Colonic mucosa (tissue), 4 donors: ENCODE measurements at regions not wholly inside any gene's neighbourhood (a gene's known extent, or its start where the extent isn't known, plus 50 kb on each side); places are given as distances from the start of the nearest gene placed in this dataset.

Experiments
- DNase-seq: peaks from one replicate; pipeline ENCODE4 v3.0.0-alpha.2; 2020
- H3K27ac ChIP-seq: fragments of 200-600 bp; one replicate; pipeline ENCODE4 v1.8.0; 2021
- H3K27me3 ChIP-seq: fragments of 200-600 bp; one replicate; pipeline ENCODE4 v1.8.0; 2021
- H3K36me3 ChIP-seq: fragments of 200-600 bp; one replicate; pipeline ENCODE4 v1.8.0; 2021
- H3K4me1 ChIP-seq: fragments of 200-600 bp; one replicate; pipeline ENCODE4 v1.8.0; 2021; ENCODE audit warnings: mild to moderate bottlenecking
- H3K4me3 ChIP-seq: fragments of 200-600 bp; one replicate; pipeline ENCODE4 v1.8.0; 2021
- H3K9ac ChIP-seq, 2 donors: one replicate each; pipeline ENCODE4 v1.7.0; 2013; ENCODE audit warnings: control low read depth in 2 of 2, low read depth in 2 of 2, low read length in 2 of 2
- H3K9me3 ChIP-seq: fragments of 200-600 bp; one replicate; pipeline ENCODE4 v1.8.0; 2021
- CTCF ChIP-seq: fragments of 200-600 bp; IDR thresholded peaks from one replicate; pipeline ENCODE4 v1.8.0; 2022; ENCODE audit warnings: antibody characterized with exemption, mild to moderate bottlenecking
- intact Hi-C: fragments of 100-400 bp; cut with DNase I; formaldehyde crosslinking; loops from one replicate; pipeline ENCODE4 v1.14.1; 2022
- donor health status: healthy.
- donor health status: DM: no; HTN: no; CAD: no.
- donor health status: DM: no; HTN: no; CAD: no.

- H3K27me3 ChIP-seq: no peaks in the 10 kb centered on the region
- intact Hi-C loops: no loop called here
- H3K27ac ChIP-seq: no peak overlapping the region
- H3K4me1 ChIP-seq: no peaks in the 10 kb centered on the region
- no peak for DNase-seq
- no peaks in the 10 kb centered on the region for H3K36me3 ChIP-seq
- no peaks in the 10 kb centered on the region for H3K9me3 ChIP-seq
- no peak for TF ChIP-seq CTCF
- H3K4me3 ChIP-seq: no peak overlapping the region
- no peak overlapping the region for H3K9ac ChIP-seq
These were observed 321.6 kb upstream of the B3GAT1 start for GRCh38 chr11:134733646-134734045.

GRCh38 chr11:134731213-134731961, 319.3 kb upstream of the B3GAT1 start:
- Histone ChIP-seq H3K27ac (no peak overlapping the region), H3K36me3 (no peaks in the 10 kb centered on the region), H3K27me3 (no peaks in the 10 kb centered on the region), H3K9ac (no peak overlapping the region), H3K4me1 (no peaks in the 10 kb centered on the region), H3K9me3 (no peaks in the 10 kb centered on the region), H3K4me3 (no peak overlapping the region)
- no peak for TF ChIP-seq CTCF
- intact Hi-C loops: no loop called here
- no peak for DNase-seq

GRCh38 chr11:134730561-134731212, 318.6 kb upstream of the B3GAT1 start:
- Histone ChIP-seq H3K4me3 (no peak overlapping the region), H3K9me3 (no peaks in the 10 kb centered on the region), H3K27me3 (no peaks in the 10 kb centered on the region), H3K9ac (no peak overlapping the region), H3K27ac (no peak overlapping the region), H3K36me3 (no peaks in the 10 kb centered on the region), H3K4me1 (no peaks in the 10 kb centered on the region)
- intact Hi-C loops: no loop called here
- no peak for DNase-seq
- no peak for TF ChIP-seq CTCF

GRCh38 chr11:134730101-134730500, 318.1 kb upstream of the B3GAT1 start:
- intact Hi-C loops: no loop called here
- Histone ChIP-seq H3K9me3 (no peaks in the 10 kb centered on the region), H3K9ac (no peak overlapping the region), H3K4me1 (no peaks in the 10 kb centered on the region), H3K4me3 (no peak overlapping the region), H3K27me3 (no peaks in the 10 kb centered on the region), H3K27ac (no peak overlapping the region), H3K36me3 (no peaks in the 10 kb centered on the region)
- no peak for TF ChIP-seq CTCF
- no peak for DNase-seq

GRCh38 chr11:134728186-134728585, 316.1 kb upstream of the B3GAT1 start:
- Histone ChIP-seq H3K36me3 (no peaks in the 10 kb centered on the region), H3K4me1 (no peaks in the 10 kb centered on the region), H3K27me3 (no peaks in the 10 kb centered on the region), H3K27ac (no peak overlapping the region), H3K9me3 (no peaks in the 10 kb centered on the region), H3K4me3 (no peak overlapping the region), H3K9ac (no peak overlapping the region)
- no peak for TF ChIP-seq CTCF
- no peak for DNase-seq
- intact Hi-C loops: loop anchor here (10.0 kb wide), 1 partner anchor 363 kb away; no protein-coding TSS in a partner anchor
